ENCODE measurements at regions not wholly inside any gene's neighbourhood (a gene's known extent, or its start where the extent isn't known, plus 50 kb on each side); places are given as distances from the start of the nearest gene placed in this dataset.

GRCh38 chr4:8701126-8702019 is 108.8 kb downstream of the CPZ start:
- H3K9me3 ChIP-seq (replicated peaks; ENCODE audit: control insufficient read depth, insufficient read depth, low read length), result no peaks in the 10 kb centered on the region
- H3K79me2 ChIP-seq (ENCODE audit: control insufficient read depth, insufficient read depth, low read length), result no peaks in the 10 kb centered on the region
- H2AFZ ChIP-seq (ENCODE audit: low read depth, low read length), result no peak overlapping the region
- no peaks in the 10 kb centered on the region for H3K36me3 ChIP-seq (ENCODE audit: control insufficient read depth in 2 of 2, extremely low read depth in 1 of 2, insufficient read depth in 2 of 2, low read length in 2 of 2)
- ChIA-PET CTCF (no interaction called here), POLR2A (no interaction called here)
- DNase-seq (ENCODE audit: low read depth, low spot score), result no peak
- no peak overlapping the region for H3K4me3 ChIP-seq (replicated peaks in 1 of 3; ENCODE audit: insufficient read depth in 1 of 3, low read depth in 1 of 3, low read length in 3 of 3)
- H4K20me1 ChIP-seq (replicated peaks; ENCODE audit: control insufficient read depth, extremely low read depth, insufficient read depth, low read length), result no peaks in the 10 kb centered on the region
- no peaks in the 10 kb centered on the region for H3K9me1 ChIP-seq (replicated peaks; ENCODE audit: control insufficient read depth, extremely low read depth, insufficient read depth, low read length)
- intact Hi-C loops (cut with micrococcal nuclease), result no loop called here
- no peak overlapping the region for H3K27ac ChIP-seq (ENCODE audit: insufficient read depth, low read depth, low read length)
- dilution Hi-C loops (cut with MboI; ENCODE audit: extremely low pct_ligation_motif_present, low sequenced_read_pairs), result no loop called here
- no peaks in the 10 kb centered on the region for H3K27me3 ChIP-seq (ENCODE audit: control insufficient read depth in 2 of 2, insufficient read depth in 2 of 2, low read length in 2 of 2)
- H3K4me2 ChIP-seq (ENCODE audit: insufficient read depth, low read length), result no peak overlapping the region
- no peaks in the 10 kb centered on the region for H3K4me1 ChIP-seq (ENCODE audit: control insufficient read depth, extremely low read depth, insufficient read depth, low read length)
- BruUV-seq (replicated peaks), result no TSS peak
- no peak overlapping the region for H3K9ac ChIP-seq (replicated peaks; ENCODE audit: extremely low read depth, insufficient read depth, low read length)
- no peak for TF ChIP-seq CTCF (IDR thresholded peaks at IDR 0.05; ENCODE audit: extremely low read depth in 1 of 2, insufficient read depth in 1 of 2, low read depth in 1 of 2, low read length in 2 of 2)
- TF ChIP-seq FOS (IDR thresholded peaks at IDR 0.05; ENCODE audit: borderline replicate concordance, insufficient read depth, low read length), result no peak
- no peak for TF ChIP-seq GATA2 (IDR thresholded peaks at IDR 0.05; ENCODE audit: insufficient read depth, insufficient read length, low read depth, low read length)
- TF ChIP-seq EZH2 (IDR thresholded peaks at IDR 0.05; ENCODE audit: borderline replicate concordance, low read depth, low read length, severe bottlenecking), result no peak
- TF ChIP-seq, protein P1, sequence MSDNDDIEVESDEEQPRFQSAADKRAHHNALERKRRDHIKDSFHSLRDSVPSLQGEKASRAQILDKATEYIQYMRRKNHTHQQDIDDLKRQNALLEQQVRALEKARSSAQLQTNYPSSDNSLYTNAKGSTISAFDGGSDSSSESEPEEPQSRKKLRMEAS (IDR thresholded peaks at IDR 0.05; ENCODE audit: insufficient read depth, insufficient read length), result no peak
- no peak for TF ChIP-seq POLR2A (IDR thresholded peaks at IDR 0.05; ENCODE audit: low read depth, low read length)
- no peak for TF ChIP-seq JUN (IDR thresholded peaks at IDR 0.05; ENCODE audit: borderline replicate concordance, insufficient read depth, insufficient read length, low read depth)
- FAIRE-seq, result no peak
